Mammary epithelial cell (primary cell): ENCODE measurements at regions not wholly inside any gene's neighbourhood (a gene's known extent, or its start where the extent isn't known, plus 50 kb on each side); places are given as distances from the start of the nearest gene placed in this dataset.

ENCODE experiments used
- CTCF ChIP-seq, 2 donors: IDR thresholded peaks in 1 of 2; conservative IDR thresholded peaks in 1 of 2; 2 replicates each; pipeline ENCODE4 v1.5.1; 2011 to 2012; ENCODE audit warnings: inconsistent platforms in 2 of 2, low read length in 2 of 2, mild to moderate bottlenecking in 2 of 2, control low read depth in 1 of 2, low read depth in 1 of 2; ENCODE audit not compliant: insufficient read depth in 1 of 2; ENCODE audit errors: extremely low read depth in 1 of 2
- EZH2 ChIP-seq: IDR thresholded peaks from 2 replicates; pipeline ENCODE4 v1.6.1; 2012; ENCODE audit warnings: low read length, inconsistent platforms, borderline replicate concordance

- TF ChIP-seq CTCF (conservative IDR thresholded peaks at IDR 0.05 in 1 of 2, IDR thresholded peaks at IDR 0.05 in 1 of 2; ENCODE audit: extremely low read depth in 1 of 2, insufficient read depth in 1 of 2, low read depth in 1 of 2, low read length in 2 of 2), result no peak
- TF ChIP-seq EZH2, result no peak
Observed at GRCh38 chr3:13222131-13222530, 148.9 kb upstream of the IQSEC1 start.
